ENCODE measurements at regions not wholly inside any gene's neighbourhood (a gene's known extent, or its start where the extent isn't known, plus 50 kb on each side); places are given as distances from the start of the nearest gene placed in this dataset.

DNA sequence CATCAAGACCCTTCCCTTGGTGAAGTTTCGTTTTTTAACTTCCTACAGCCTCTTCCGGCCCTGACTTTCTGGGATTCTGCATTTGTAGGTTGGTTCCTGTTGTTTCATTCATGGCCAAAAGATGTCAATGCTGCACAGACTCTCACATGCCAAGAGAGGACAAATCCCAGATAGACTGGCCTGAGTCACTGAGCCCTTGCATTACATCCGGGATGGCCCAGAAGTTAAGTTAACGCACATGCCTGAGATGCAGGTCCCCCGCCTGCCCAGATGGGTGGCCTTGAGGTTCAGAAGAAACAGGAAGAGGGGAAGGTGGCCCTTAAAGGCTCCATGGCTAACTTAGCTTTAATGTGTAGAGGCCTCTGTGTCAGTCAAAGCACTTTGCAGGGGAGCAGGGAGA lies 51.6 kb upstream of the SRGAP3 start:
- DNase-seq = no peak

DNA sequence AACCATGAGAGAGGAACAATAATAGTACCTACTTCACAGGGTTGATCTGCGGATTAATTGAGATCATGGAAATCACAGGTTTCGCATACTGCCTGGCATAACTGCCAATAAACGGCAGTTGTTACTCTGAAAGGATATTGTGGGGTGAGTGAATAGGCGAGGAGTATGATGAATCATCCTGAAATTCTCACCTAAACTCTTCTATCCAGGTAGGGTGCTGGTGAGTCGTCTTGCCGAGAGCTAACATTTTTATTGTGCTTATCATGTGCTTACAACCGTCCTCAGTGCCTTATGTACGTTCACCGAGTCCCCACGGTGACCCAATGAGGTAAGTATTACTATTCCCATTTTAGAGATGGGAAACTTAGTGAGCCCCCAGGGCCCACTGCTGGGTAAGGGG lies 52.4 kb upstream of the SRGAP3 start:
- no peak for DNase-seq

DNA sequence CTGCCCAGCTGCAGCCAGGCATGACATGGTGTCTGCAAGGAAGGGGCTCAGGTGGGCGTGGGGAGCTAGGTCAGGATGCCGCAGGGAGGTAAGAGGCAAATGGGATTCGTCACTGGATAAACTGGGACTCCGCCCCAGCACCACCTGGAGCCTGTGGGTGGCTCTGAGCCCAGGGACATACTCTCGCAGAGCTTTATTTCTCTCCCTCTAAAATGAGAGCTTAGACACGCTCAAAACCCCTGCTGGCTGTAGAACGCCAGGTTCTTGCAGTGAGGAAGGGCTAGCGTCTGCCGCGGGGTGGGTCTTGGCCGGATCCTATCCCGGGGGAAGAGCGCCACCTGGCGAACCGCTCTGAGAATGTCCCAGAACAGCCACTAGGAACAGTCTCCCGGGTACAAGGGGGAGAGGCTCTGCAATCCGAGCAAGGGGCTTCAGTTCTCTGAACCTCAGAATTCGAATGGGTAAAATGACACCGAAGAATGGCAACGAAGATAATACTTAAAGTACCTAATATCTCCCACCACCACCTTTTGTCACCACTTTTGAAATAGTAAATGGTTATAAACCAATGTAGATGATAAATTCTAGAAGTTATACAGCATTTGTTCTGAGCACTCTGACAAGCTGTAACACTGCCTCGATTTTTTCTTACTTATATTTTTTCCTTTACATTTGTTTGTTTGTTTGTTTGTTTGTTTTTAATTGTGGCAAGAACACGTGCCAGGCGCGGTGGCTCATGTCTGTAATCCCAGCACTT lies 53.2 kb upstream of the SRGAP3 start:
- DNase-seq = peak; percentile 52 to 76

DNA sequence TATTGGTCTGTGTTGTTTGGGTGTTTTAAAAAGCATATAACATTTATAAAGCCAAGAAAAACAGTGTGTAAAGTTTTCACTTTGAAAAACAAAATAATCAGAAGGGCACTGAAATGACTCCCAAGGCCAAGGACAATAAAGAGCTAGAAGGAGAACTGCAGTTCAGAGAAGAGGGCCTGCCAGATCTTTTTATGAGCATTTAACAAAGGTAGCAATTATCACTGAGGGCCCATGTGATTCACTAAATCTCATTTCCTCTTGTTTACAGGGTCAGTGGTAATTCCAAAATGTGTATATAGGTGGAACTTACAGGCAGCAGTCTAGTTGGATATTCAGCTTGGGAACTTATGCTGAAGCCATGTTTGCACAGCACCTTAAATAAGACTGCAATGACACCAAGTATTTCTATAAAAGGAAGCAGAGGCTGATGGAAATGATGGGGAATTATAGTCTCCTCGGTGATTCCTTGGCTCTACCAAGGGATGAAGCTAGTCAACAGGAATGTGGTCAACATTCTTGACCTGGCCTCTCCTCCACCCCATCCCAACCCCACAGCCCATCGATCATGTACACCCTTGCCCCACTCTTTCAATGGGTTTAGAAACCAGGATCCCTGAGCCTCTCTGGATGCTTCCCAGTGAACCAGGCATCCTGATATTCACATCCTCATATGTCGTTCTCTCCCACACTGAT lies 54.4 kb upstream of the THUMPD3 start:
- no peak for DNase-seq

DNA sequence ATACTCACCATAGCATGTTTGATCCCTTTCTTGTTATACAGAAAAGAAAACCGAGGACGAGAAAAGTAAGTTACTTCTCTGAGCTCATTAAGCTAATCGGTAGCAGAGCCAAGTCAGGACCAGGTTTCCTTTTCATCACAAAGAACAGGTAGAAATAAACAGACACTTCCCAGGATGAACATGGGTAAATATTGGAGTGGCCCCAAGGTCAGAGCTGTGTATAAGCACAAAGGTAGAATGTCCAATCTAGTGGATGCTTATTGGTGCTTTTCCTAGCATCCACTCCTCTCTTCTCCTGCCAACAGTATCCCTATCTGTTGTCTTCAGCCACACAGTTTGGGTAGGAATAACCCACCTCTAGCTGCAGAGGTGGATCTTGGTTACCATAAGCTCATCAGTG lies 52.8 kb upstream of the THUMPD3 start:
- DNase-seq = no peak

DNA sequence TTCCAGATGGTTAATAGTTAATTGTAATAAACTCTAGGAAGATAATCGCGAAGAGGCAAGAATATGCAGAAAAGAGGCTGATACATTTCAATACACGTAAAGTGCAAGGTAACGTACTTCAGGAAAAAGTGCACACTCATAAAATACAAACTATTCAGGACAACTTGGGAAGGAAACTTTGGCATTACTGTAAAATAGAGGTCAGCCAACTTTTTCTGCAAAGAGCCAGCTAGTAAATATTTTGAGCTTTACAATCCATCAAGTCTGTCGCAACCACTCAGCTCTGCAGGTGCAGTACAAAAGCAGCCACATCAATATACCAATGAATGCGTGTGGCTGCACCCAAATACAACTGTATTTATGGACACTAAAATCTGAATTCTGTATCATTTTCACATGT lies 51.6 kb upstream of the THUMPD3 start:
- no peak for DNase-seq
